ENCODE measurements at regions not wholly inside any gene's neighbourhood (a gene's known extent, or its start where the extent isn't known, plus 50 kb on each side); places are given as distances from the start of the nearest gene placed in this dataset.

GRCh38 chr11:33616552-33616951 lies 84.1 kb downstream of the C11orf91 start:
- DNase-seq, result no peak
- peaks cover 5% of the 10 kb centered on the region for H3K36me3 Mint-ChIP-seq (ENCODE audit: insufficient read depth, unreplicated experiment)
- CTCF ChIA-PET, result no interaction called here
- BruUV-seq (replicated peaks), result no TSS peak
- H3K27ac Mint-ChIP-seq (ENCODE audit: unreplicated experiment), result no peak overlapping the region
- intact Hi-C loops (cut with micrococcal nuclease; ENCODE audit: unreplicated experiment), result no loop called here
- no peaks in the 10 kb centered on the region for H3K27me3 Mint-ChIP-seq (ENCODE audit: unreplicated experiment)
- no peak overlapping the region for H3K4me3 Mint-ChIP-seq (ENCODE audit: low read depth, unreplicated experiment)
- TF ChIP-seq CTCF (IDR thresholded peaks at IDR 0.05; ENCODE audit: unreplicated experiment), result no peak
- no peaks in the 10 kb centered on the region for H3K9me3 Mint-ChIP-seq (ENCODE audit: low read depth, unreplicated experiment)
- H3K4me1 Mint-ChIP-seq (ENCODE audit: low read depth, unreplicated experiment), result no peaks in the 10 kb centered on the region

GRCh38 chr11:33615751-33616150 lies 84.9 kb downstream of the C11orf91 start:
- intact Hi-C loops (cut with micrococcal nuclease; ENCODE audit: unreplicated experiment), result no loop called here
- no TSS peak for BruUV-seq (replicated peaks)
- no peaks in the 10 kb centered on the region for H3K4me1 Mint-ChIP-seq (ENCODE audit: low read depth, unreplicated experiment)
- no peaks in the 10 kb centered on the region for H3K27me3 Mint-ChIP-seq (ENCODE audit: unreplicated experiment)
- H3K4me3 Mint-ChIP-seq (ENCODE audit: low read depth, unreplicated experiment), result no peak overlapping the region
- H3K9me3 Mint-ChIP-seq (ENCODE audit: low read depth, unreplicated experiment), result no peaks in the 10 kb centered on the region
- H3K27ac Mint-ChIP-seq (ENCODE audit: unreplicated experiment), result no peak overlapping the region
- CTCF ChIA-PET, result no interaction called here
- no peak for TF ChIP-seq CTCF (IDR thresholded peaks at IDR 0.05; ENCODE audit: unreplicated experiment)
- peaks cover 9% of the 10 kb centered on the region for H3K36me3 Mint-ChIP-seq (ENCODE audit: insufficient read depth, unreplicated experiment)
- no peak for DNase-seq

DNA sequence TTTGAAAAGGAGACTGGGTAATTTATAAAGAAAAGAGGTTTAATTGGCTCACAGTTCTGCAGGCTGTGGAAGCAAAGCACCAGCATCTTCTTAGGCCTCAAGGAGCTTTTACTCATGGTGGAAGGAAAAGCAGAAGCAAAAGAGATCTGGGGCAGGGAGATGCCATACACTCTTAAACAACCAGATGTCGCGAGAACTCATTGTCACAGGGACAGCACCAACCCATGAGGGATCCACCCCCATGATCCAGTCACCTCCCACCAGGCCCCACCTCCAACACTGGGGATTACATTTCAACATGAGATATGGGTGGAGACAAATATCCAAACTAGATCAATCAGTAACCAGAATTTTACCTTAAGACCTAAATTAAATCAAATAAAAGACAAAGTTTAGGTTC lies 87.2 kb downstream of the C11orf91 start:
- Mint-ChIP-seq H3K4me1 (ENCODE audit: low read depth, unreplicated experiment) (no peaks in the 10 kb centered on the region), H3K27me3 (ENCODE audit: unreplicated experiment) (no peaks in the 10 kb centered on the region), H3K4me3 (ENCODE audit: low read depth, unreplicated experiment) (no peak overlapping the region), H3K36me3 (ENCODE audit: insufficient read depth, unreplicated experiment) (peaks cover 5% of the 10 kb centered on the region), H3K9me3 (ENCODE audit: low read depth, unreplicated experiment) (no peaks in the 10 kb centered on the region), H3K27ac (ENCODE audit: unreplicated experiment) (no peak overlapping the region)
- BruUV-seq (replicated peaks), result no TSS peak
- TF ChIP-seq CTCF (IDR thresholded peaks at IDR 0.05; ENCODE audit: unreplicated experiment), result no peak
- intact Hi-C loops (cut with micrococcal nuclease; ENCODE audit: unreplicated experiment), result no loop called here
- CTCF ChIA-PET, result no interaction called here
- DNase-seq, result no peak

DNA sequence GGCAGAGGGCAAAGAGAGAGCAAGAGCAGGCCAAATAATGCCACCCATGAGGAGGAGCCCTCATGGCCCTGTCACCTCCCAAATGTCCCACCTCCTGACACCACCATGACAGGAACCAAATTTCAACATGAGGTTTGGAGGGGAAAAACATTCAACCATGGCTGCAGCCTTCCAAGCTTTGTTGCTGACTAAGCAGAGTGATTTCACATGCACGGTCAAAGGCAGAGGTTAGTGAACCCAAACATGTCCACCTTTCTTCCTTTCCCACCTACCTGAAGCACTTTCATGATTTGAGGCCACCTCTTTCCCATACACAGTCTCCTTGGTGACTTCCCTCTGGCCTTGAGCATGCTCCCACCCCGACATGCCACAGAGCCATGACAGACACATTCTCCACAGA lies 89.7 kb downstream of the C11orf91 start:
- Mint-ChIP-seq H3K9me3 (ENCODE audit: low read depth, unreplicated experiment) (no peaks in the 10 kb centered on the region), H3K36me3 (ENCODE audit: insufficient read depth, unreplicated experiment) (peaks cover 5% of the 10 kb centered on the region), H3K4me3 (ENCODE audit: low read depth, unreplicated experiment) (no peak overlapping the region), H3K27ac (ENCODE audit: unreplicated experiment) (no peak overlapping the region), H3K4me1 (ENCODE audit: low read depth, unreplicated experiment) (no peaks in the 10 kb centered on the region), H3K27me3 (ENCODE audit: unreplicated experiment) (no peaks in the 10 kb centered on the region)
- intact Hi-C loops (cut with micrococcal nuclease; ENCODE audit: unreplicated experiment), result no loop called here
- no TSS peak for BruUV-seq (replicated peaks)
- no peak for DNase-seq
- CTCF ChIA-PET, result no interaction called here
- TF ChIP-seq CTCF (IDR thresholded peaks at IDR 0.05; ENCODE audit: unreplicated experiment), result no peak

DNA sequence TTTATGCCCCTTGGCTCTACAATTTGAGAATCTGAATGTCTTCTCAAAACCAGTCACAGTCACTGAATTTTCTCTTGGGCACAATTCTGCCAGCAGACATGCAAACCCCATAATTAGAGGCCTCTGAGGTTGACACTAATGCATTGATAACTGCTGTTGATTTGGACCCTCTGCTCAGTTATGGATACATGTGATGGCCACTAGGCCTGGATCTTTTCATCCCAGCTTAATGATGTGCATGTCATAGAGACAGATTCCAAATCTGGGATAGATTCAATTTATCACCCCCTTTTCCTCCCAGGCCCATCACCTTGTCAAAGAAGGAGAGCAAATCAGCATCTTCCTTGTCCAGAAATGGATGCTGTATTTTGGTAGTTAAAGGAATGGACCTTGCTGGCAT lies 92.2 kb downstream of the C11orf91 start:
- no peak overlapping the region for H3K4me3 Mint-ChIP-seq (ENCODE audit: low read depth, unreplicated experiment)
- no peaks in the 10 kb centered on the region for H3K4me1 Mint-ChIP-seq (ENCODE audit: low read depth, unreplicated experiment)
- no peak for DNase-seq
- no TSS peak for BruUV-seq (replicated peaks)
- H3K27ac Mint-ChIP-seq (ENCODE audit: unreplicated experiment), result no peak overlapping the region
- CTCF ChIA-PET, result no interaction called here
- H3K27me3 Mint-ChIP-seq (ENCODE audit: unreplicated experiment), result no peaks in the 10 kb centered on the region
- no peak for TF ChIP-seq CTCF (IDR thresholded peaks at IDR 0.05; ENCODE audit: unreplicated experiment)
- no peaks in the 10 kb centered on the region for H3K9me3 Mint-ChIP-seq (ENCODE audit: low read depth, unreplicated experiment)
- peaks cover 5% of the 10 kb centered on the region for H3K36me3 Mint-ChIP-seq (ENCODE audit: insufficient read depth, unreplicated experiment)
- intact Hi-C loops (cut with micrococcal nuclease; ENCODE audit: unreplicated experiment), result no loop called here

Measured in Calu3 (cell line).